ENCODE measurements at regions not wholly inside any gene's neighbourhood (a gene's known extent, or its start where the extent isn't known, plus 50 kb on each side); places are given as distances from the start of the nearest gene placed in this dataset.

DNA sequence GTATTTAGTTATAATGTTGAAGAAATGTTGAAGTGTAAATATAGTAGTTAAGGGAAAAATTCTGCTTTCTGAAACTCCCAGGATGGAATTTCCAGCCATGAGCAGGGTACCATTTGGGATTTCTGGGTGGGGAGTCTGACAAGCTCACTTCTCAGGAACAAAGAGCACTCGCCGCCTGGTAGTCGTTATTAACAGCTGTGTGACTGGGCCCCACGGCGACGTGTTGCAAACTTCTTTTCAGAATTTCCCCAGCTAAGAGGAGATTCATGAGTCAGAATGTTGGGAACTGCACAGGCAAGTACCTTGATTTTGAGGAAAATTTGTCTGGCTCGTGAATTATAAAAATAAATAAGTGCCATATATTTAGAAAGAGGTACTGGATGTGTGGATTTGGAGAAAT lies 103.7 kb downstream of the LACC1 start:
- no peak for DNase-seq (ENCODE audit: low read depth in 3 of 3, low spot score in 1 of 3)

DNA sequence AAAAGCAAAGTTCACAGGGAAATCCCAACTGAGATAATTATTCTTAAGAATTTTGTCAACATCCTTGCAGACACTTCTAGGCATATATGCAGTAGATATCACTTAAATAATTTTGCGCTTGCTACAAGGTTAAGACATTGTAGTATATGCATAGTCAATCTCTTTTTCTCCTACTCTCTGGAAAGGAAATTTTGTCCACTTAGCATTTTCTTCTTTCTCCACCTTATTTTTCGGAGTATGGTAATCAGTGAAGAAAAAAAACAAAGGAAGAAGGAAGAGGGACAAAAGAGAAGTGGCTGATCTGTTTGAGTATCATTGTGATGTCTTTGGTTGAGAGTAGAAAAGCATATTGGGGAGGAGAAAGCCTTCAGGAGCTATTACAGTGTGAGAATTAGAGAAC lies 104.6 kb downstream of the LACC1 start:
- DNase-seq (ENCODE audit: low read depth in 3 of 3, low spot score in 1 of 3) = no peak

DNA sequence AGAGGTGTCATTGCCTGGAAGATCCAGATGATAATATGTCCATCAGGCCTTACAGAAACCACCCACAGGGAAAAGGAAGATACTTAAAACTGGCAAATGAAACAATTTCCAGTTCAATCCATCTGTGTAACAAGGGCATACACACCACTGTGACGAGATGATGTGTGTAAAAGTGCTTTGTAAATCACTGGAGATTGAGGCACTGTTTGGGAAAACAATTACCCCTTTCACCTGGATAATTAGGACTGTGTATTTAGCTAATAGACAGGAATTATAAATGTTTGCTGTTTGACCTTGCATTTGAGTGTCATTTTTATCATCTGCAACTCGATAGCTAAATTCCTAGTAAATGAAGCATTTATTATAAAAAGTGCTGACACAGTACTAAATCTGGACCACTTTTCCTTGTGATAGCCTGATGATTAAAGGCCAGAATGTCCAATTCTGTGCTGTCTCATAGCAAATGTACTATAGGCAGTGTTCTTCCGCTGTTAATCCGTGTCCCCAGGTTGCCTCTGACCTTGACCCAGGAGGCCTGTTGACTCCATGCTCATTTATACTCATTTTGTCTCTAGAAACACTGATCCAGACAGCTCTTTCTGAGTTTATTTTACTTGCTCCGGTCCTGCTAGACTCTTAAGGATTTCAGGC lies 105.8 kb downstream of the LACC1 start:
- DNase-seq (ENCODE audit: low read depth in 3 of 3, low spot score in 1 of 3) = no peak

DNA sequence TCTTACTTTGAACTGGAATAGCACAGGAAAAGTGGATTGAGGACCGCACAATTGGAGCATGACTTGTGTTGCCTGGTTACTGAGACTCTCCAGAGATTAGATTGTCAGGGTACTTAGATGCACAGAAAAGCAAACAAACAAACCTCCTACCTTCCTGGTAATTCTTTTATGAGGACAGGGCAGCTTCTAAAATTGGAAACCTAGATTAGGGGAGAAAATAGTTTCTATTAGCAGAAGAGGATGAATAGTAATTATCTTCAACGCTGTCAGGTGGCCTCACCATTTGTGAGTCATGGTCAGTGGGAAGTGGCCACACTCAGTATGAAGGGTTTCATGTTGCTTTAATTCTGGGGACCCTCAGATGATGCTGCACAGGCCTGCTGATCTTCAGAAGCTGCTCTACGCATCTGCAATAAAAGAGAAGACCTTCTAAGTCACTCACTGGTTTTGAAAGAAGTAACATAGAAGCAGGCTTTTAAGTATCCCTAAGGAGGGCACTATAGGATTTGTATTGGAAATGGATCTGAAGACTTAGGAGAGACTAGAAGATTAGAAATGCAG lies 106.8 kb downstream of the LACC1 start:
- no peak for DNase-seq (ENCODE audit: low read depth in 3 of 3, low spot score in 1 of 3)

DNA sequence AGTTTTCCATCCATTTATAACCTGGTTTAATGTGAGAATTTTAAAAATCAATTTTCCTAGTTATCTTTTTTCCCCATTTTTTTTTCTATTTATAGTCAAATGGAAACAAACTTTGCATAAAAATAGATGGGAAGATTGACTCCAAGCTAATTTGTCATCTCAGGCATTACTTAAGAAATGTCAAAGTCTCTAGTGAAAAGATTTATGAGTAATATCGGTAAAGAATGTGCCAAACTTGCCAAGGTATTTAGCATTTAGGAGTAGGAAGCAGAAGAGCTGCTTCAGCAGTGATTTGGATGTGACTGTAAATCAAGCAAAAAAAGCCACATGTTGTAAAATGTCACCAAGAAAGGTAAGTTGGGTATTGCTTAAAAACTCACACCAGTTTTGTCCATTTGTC lies 108.6 kb downstream of the LACC1 start:
- DNase-seq (ENCODE audit: low read depth in 3 of 3, low spot score in 1 of 3) = no peak

DNA sequence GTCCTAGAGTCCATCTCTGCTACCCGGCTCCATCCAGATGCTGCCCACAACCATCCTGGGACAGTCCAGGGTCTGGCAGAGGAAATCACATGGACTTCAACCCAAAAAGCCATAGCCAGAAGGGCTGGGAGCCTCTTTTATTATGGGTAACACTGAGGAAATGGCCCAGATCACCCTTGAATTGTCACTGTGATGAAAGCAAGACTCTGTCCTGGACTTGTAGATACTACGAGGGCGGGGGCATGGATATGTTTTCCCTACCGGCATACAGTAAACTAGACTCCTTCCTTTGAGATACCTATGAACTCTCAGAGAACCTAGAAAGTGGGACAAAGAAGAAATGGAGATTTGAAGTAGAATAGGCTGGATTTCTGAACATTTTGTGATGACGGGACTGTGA lies 110.3 kb downstream of the LACC1 start:
- DNase-seq (ENCODE audit: low read depth in 3 of 3, low spot score in 1 of 3) = no peak

DNA sequence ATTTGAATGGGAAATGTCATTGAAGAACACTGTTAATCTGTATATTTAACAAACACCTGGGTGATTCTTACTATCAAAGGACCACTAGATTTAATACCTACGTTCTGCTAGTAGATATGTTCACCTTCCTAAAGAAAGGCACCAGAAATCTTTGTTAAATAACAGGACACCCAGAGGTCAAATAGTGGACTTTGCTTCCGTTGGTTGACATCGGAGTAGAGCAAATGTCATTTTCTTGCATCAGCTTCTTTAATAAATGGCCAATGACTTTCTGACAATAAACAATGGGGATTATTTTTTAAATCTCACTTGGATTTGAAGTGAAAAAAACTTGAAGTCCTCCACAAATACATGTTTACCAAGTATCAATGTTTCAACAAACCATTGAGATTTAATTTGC lies 111.1 kb downstream of the LACC1 start:
- DNase-seq (ENCODE audit: low read depth in 3 of 3, low spot score in 1 of 3) = no peak

DNA sequence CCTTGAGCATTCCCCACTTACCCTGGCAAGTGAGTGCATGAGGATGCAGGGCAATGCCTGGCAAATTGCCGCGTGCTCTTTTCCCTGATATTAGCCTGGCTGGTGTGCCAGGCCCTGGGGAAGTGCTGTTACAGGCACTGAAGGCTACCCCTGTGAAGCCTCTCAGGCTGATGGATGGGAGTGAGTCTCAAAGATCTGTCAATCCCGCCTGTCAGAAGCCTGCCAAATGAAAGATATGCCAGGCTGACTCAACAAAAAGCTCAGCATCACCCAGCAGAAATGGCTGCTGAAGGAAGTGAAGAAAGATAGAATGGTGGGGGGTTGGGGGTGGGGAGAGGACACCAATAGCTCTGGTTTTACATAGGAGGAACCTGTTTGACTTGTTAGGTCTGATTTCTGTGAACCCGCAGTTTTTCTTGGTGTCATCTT lies 112.1 kb downstream of the LACC1 start:
- DNase-seq (ENCODE audit: low read depth in 3 of 3, low spot score in 1 of 3) = no peak

DNA sequence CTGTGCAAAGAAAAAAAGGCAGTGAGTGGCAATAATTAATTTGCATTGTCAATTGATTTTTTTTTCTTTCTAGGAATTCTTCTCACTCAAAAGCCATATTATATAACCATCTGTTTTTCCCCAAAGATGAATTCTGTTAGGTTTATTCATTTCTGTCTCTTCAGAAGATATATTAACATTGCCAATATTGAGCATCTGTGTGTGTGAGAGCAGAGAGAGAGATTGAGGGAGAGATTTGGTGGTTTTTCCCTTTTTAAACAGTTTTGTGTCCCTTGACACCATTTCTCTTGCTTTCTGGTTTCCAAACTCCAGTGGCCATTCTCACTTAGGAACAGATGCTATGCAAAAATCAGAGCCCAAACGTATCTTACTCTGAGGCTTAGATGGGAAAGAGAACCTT lies 112.5 kb downstream of the LACC1 start:
- no peak for DNase-seq (ENCODE audit: low read depth in 3 of 3, low spot score in 1 of 3)

DNA sequence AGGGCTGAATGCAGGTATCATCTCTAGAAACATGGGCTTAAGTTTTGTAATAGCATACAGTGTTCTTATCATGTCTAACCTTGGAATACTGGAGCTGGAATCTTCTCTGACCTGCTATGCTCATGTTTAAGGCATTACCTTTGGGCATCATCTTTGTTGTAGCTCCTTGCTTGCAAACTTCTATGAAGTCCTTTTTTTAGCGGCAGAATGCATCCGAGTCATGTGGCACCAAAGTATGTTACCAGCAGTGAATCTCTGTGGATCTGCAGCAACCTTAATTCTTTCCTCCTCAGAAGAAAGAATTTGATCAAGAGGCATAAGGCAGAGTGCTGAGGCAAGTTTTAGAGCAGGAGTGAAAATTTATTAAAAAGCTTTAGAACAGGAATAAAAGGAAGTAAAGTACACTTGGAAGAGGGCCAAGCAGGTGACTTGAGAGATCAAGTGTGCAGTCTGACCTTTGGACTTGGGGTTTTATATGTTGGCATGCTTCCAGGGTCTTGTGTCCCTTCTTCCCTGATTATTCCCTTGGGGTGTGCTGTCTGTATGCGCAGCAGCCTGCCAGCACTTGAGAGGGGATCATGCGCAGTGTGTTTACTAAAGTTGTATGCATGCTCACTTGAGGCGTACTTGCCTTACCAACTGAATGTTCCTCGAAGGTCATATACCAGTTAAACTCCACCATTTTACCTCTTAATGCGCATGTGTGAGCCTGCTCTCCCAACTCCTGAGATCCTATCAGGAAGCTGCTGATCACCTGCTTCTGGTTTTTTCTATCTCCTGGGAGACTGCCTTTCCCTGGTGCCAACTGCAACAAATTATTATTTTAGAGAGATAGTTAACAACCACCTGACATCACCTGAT lies 115.5 kb downstream of the LACC1 start:
- no peak for DNase-seq (ENCODE audit: low read depth in 3 of 3, low spot score in 1 of 3)

DNA sequence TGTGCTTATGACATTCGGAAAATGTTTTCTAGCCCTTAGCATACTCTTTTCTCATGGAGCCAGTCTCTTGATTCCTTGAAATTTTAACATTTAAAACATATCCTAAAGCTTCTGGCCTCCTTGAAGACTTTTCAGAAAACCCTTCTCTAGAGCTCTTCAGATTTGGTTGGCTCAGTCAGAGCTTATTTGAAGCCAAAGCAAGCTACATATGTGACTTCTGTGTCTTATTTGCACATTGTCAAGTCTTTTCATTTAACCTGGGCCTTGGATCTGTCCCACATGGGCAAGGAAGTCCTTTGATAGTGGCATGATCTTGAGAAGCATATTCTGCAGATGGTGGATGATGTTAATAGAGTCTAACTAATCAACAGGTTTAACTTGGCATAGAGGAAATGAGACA lies 116.5 kb downstream of the LACC1 start:
- no peak for DNase-seq (ENCODE audit: low read depth in 3 of 3, low spot score in 1 of 3)

DNA sequence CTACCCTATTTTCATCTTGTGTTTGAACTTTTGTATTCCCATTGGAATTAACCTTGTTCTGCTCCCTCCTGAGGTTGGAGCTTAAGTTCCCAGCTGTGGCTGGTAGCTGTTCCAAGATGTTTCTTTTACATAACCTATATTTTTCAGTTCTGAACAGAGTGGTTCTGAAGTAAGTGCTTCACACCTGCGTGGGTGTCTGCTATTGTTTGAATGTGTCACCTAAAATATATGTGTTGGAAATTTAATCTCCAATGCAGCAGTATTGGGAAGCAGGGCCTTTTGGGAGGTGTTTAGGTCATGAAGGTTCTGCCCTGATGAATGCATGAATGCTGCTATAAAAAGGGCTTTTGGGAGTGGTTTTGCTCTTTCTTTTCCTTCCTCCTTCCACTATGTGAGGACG lies 123.8 kb downstream of the LACC1 start:
- DNase-seq (ENCODE audit: low read depth in 3 of 3, low spot score in 1 of 3) = no peak

DNA sequence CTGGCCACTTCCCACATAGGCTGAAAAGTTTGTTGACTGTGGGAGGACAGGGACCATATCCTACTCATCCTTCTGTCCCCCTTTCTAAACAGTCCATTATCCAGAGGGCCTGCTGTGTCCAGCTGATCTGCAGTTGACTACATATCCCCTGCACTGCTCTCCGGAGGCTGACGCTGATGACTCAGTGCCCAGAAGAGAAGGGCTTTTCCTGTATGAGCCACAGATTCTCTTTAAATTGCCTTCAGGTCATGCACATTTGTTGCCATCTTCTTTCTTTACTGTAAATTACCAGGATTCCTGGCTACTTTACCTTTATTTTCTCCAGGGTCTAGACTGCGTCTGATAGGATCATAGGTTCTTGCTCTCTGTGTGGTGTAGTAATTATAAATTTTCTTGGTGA lies 125.2 kb downstream of the LACC1 start:
- DNase-seq (ENCODE audit: low read depth in 3 of 3, low spot score in 1 of 3) = no peak

DNA sequence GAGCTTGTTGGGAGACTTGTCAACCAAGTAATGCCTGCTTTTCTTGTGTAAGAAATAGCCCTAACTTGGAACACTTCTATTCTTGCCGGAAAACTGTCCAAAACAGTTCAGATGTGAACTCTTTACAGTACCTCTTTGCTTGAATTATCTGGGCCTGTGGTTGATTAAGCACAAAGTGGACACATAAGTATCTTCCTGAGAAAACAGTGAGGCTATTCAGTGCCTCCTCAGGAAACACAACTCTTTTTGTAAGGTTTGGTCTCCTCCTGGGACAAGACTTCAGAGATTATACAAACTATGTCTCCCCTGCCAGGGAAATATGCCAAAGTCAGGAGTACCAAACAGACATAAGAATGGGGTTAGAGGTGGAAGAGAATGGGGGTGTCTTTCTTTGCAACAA lies 127.7 kb downstream of the LACC1 start:
- DNase-seq (ENCODE audit: low read depth in 3 of 3, low spot score in 1 of 3) = no peak

DNA sequence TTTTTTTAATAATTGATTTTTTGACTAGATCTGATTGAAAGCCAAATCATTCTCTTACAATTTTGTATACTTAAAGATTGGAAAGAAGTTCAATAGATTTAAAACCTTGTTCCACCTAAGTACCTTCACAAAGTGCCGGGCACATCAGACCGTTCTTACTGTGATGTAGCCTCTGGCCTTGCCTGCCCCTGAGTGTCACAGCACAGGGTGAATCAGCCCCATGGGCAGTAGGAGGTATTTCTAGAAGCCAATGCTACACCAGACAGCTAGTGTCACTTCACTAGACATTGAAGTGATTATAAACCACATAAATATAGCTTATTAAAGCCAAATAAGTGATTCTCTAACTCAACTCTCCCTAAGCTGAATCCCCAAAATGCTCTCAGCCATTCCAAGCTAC lies 131.3 kb downstream of the LACC1 start:
- DNase-seq (ENCODE audit: low read depth in 3 of 3, low spot score in 1 of 3) = no peak

DNA sequence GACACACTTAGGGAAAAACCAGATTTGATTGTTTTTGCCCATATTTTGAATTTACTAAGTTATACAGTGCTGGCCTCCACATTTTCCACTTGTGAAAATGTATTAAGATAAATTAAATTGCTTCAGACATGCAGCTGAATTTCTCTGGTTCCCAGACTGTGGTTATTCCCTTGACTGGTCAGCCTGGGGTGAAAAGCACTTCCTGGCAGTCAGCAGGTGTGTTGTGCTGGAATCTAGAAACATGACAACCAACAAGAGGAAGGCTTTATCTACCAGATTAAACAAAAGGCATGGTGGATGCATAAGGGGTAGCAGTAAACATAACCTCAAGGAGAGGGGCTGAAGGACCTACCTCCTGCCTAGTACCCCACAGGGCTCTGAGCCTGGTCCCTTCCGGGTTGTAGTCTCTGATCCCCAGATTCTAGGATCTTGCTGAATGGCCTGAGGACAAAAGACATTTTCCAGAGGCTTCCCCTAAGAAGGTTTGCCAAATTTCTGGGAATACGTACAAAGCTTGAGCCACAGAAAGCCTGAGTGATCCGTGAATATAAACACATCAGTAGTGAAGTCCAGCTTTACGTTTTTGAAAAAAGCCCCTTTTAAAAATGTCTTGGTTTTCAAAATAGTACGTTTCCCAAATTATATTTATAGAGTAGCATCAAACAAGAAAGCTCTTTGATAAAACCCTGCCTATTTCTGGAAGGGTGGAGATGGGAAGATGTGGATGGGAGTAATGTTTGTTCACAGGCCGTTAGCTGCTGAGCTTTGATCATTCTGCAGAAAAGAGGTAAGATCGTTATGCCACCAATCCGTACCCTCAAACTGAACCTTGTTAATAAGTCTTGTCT lies 133.4 kb downstream of the LACC1 start:
- no peak for DNase-seq (ENCODE audit: low read depth in 3 of 3, low spot score in 1 of 3)

DNA sequence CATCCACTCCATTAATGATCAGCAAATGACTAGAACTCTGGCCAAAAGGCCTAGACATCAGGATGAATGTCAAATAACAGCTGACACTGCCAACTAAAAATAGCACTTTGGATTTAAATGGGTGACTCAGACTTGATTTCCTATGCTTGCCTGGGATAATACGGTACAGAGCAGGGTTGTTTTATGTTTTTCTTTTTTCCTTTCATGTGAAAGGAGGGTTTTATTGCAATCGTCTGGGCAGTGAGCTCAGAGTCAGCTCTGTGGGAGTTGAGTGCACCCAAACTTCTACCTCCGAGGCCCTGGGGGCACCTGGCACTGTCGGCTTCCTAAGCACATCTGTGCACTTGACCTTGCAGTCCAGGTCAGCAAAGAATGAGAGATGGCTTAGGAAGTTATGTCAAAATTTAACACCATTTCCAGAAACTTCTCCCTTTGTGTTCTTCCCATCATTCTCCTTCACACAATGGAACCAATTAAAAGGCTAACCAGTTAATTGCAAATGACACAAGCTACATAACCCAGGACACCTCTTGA lies 134.1 kb downstream of the LACC1 start:
- no peak for DNase-seq (ENCODE audit: low read depth in 3 of 3, low spot score in 1 of 3)

DNA sequence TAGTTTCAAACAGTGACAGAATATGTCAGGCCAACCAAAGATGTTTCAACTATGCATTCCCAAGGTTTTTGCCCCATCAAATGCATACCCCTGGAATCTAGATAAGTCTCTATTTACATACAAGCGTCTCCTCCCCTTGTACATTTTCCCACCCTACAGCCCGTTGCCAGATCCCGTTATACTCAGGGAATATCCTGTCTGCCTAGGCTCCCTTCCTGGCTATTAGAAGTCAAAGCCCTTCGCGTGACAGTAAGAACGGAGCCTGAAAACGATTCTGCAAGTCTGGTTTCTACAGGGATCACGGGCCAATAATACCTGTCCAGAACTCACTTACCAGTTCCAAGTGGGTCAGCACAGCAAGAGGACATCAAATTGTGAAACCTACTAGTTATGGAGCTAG lies 134.8 kb downstream of the LACC1 start:
- no peak for DNase-seq (ENCODE audit: low read depth in 3 of 3, low spot score in 1 of 3)

DNA sequence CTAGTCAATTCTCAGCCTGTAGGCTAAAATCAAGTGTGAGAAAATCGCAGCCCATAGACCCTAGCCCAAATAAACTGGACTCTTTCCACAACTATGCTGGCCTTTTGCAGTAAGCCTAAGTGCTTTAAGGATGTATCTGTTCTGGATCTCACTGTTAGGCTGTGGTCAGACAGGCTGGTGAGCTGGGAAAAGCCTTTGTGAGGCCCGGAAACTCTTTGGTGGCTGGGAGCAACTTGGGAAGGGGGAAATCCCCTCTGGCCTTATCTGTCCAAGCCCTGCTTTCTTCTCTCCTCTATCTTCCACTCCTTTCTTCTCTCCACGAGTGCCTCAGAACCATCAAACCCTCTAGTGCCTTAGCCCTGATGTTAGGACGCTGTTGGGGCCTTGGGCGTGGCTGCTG lies 135.4 kb downstream of the LACC1 start:
- no peak for DNase-seq (ENCODE audit: low read depth in 3 of 3, low spot score in 1 of 3)

DNA sequence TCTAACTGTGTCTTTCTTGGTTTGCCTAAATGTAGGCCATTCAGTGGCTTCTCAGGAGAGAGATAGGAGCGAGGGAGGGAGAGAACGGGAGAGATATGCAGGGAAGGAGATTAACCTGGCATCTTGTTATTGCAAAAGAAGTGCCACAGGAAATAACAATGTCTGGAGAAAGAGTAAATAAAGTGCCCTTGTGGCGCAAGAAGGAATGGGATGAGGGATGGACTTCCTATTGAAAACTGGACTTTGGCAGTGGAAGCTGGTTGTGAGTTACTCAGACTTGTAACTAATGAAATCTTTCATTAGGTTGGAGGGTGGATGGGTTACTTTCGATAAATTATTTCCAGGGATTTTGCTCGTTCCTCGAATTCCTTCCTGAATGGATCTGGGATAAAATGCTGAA lies 136.1 kb downstream of the LACC1 start:
- no peak for DNase-seq (ENCODE audit: low read depth in 3 of 3, low spot score in 1 of 3)

DNA sequence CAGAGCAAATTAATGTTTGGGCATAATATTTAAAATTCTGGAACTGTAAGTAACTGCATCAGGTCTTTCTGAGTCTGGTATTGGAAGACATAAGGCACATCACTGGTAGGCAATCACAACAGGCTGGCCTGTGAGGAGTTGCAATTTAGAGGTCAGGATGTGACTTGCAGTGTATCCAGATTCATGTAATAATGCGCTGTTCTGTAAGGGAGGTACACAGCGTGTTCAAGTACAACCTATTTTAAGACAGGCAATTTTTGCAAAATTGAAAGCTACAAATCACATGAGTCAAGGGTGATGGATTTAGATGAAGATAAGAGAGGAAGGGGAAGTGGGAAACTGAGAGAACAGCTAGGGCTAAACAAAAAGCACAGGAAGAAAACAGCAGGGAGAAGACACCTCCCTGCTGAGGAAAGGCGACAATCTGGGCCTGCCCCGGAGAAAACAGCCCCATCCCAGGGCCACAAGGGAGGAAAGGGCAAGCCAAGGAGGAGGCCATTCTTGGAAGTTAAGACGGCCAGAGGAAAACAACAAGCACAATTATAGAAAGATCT lies 138.1 kb downstream of the LACC1 start:
- no peak for DNase-seq (ENCODE audit: low read depth in 3 of 3, low spot score in 1 of 3)

Measured in stimulated activated CD4-positive, alpha-beta T cell treated with anti-CD3 and anti-CD28 coated beads, TNF-alpha, amount 100 ng/mL, for 1 hour (primary cell).